ENCODE measurements at regions not wholly inside any gene's neighbourhood (a gene's known extent, or its start where the extent isn't known, plus 50 kb on each side); places are given as distances from the start of the nearest gene placed in this dataset.

DNA sequence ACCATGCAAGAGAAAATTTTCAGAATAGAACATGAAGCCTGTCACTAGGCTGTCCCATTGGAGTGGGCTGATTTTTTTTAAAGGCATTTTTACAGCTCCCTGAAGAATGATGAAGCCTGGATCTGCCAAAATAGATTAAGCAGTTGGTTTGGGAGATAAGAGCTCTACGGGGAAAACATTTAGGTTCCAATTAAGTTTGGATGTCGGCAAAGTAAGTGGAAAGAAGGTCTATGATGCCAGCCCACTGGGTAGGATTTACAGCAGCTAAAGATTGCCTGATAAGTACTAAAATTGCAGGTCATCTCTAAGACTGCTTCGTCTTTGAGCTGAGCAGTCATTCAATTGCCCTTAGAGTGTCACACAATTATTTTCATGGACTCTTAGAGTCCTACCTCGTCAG, 939.2 kb upstream of the CELF2 start:
- Histone ChIP-seq H3K27me3 (ENCODE audit: insufficient read depth, low read length) (no peaks in the 10 kb centered on the region), H3K4me3 (ENCODE audit: low read length) (no peak overlapping the region), H3K36me3 (ENCODE audit: insufficient read depth, low read depth, low read length) (no peaks in the 10 kb centered on the region), H3K9ac (ENCODE audit: low read depth, low read length) (no peak overlapping the region), H3K9me3 (ENCODE audit: insufficient read depth, low read depth, low read length) (peaks cover 18% of the 10 kb centered on the region; the same call in 1 of the 2 replicates), H3K4me1 (ENCODE audit: insufficient read depth, low read length) (no peaks in the 10 kb centered on the region), H3K27ac (ENCODE audit: low read length) (no peak overlapping the region)

DNA sequence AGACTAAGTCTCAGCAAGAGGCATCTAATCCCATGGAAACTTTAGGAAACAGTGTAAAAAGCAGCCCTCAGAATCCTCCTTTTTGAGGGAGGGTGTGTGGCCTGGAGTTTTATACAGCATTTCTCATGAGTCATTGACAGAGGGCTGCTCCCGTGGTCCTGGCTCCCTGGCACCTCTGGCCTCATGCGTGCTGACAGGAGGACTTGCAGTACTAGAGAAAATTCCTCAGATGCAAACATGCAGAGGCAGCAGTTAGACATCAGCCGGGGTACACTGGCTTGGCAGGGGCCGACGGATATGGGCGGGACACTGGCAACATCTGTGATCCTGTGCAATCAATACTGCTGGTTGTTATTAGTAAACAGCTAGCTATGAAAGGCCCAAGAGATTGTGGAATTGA, 925.1 kb upstream of the CELF2 start:
- H3K9me3 ChIP-seq (ENCODE audit: insufficient read depth, low read depth, low read length) = no peaks in the 10 kb centered on the region
- H3K36me3 ChIP-seq (ENCODE audit: insufficient read depth, low read depth, low read length) = no peaks in the 10 kb centered on the region
- peaks cover 5% of the 10 kb centered on the region; the same call in 1 of the 2 replicates for H3K4me1 ChIP-seq (ENCODE audit: insufficient read depth, low read length)
- peak overlapping the region; percentile 9 for H3K27ac ChIP-seq (ENCODE audit: low read length)
- H3K4me3 ChIP-seq (ENCODE audit: low read length) = no peak overlapping the region
- no peak overlapping the region for H3K9ac ChIP-seq (ENCODE audit: low read depth, low read length)
- H3K27me3 ChIP-seq (ENCODE audit: insufficient read depth, low read length) = no peaks in the 10 kb centered on the region

DNA sequence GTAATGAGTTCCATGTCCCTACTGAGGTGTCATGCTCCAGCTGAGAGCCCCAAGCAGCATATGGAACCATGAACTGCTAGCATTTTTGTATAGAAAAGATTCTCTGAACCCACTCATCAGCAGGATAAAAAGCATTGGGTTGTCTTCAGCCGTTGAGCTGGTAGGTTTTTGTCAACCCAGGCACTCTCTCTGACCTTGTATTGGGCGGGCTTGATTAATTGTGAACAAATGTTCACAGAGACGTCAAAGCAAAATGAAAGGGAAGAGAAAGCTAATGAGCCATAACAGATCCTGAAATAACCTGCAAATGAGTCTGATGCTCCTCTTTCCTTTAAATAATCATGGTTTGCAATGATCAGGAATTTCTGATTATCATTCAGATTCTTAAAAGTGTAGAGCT, 924.7 kb upstream of the CELF2 start:
- Histone ChIP-seq H3K27ac (ENCODE audit: low read length) (no peak overlapping the region), H3K36me3 (ENCODE audit: insufficient read depth, low read depth, low read length) (no peaks in the 10 kb centered on the region), H3K9ac (ENCODE audit: low read depth, low read length) (no peak overlapping the region), H3K27me3 (ENCODE audit: insufficient read depth, low read length) (no peaks in the 10 kb centered on the region), H3K4me3 (ENCODE audit: low read length) (no peak overlapping the region), H3K4me1 (ENCODE audit: insufficient read depth, low read length) (peaks cover 5% of the 10 kb centered on the region; the same call in 1 of the 2 replicates), H3K9me3 (ENCODE audit: insufficient read depth, low read depth, low read length) (no peaks in the 10 kb centered on the region)

DNA sequence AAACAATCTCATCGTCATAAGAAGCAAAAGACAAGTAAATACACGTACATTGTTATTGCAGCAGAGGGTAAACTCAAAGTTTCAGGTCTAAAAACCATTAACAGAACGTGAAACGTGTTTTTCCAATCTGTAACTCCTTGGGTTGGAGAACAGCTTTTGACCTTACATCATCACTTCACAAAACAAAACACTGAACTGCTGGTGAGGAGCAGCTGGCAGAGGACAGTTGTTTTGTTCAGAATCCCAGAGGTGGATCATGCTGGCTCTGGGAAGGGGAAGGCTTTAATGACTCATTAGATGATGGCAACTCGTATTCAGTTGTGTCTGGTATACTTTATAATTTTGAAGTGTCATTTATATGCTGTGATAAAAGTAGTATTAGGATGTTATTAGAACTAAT, 923.0 kb upstream of the CELF2 start:
- H3K27ac ChIP-seq (ENCODE audit: low read length) = no peak overlapping the region
- H3K36me3 ChIP-seq (ENCODE audit: insufficient read depth, low read depth, low read length) = no peaks in the 10 kb centered on the region
- H3K9ac ChIP-seq (ENCODE audit: low read depth, low read length) = no peak overlapping the region
- H3K4me1 ChIP-seq (ENCODE audit: insufficient read depth, low read length) = peaks cover 5% of the 10 kb centered on the region; the same call in 1 of the 2 replicates
- H3K9me3 ChIP-seq (ENCODE audit: insufficient read depth, low read depth, low read length) = no peaks in the 10 kb centered on the region
- no peaks in the 10 kb centered on the region for H3K27me3 ChIP-seq (ENCODE audit: insufficient read depth, low read length)
- no peak overlapping the region for H3K4me3 ChIP-seq (ENCODE audit: low read length)

DNA sequence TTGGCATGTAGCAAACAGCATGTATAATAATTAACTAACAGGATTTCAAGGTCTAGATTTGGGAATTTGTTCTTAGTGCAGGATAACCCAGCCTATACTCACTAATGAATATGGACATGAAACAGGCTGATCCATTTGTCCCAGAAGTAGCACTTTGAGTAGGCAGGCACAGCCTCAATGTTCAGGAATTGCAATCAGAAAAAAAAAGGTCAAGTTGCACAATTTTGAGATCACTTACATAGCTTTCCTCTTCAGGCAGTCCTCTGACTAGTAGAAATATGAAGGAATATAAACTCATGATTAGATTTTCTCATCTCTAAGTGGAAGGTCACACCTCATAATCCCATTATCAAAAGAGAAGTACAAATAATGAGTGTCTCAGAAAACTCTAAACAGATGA, 921.4 kb upstream of the CELF2 start:
- Histone ChIP-seq H3K36me3 (ENCODE audit: insufficient read depth, low read depth, low read length) (no peaks in the 10 kb centered on the region), H3K27ac (ENCODE audit: low read length) (no peak overlapping the region), H3K4me1 (ENCODE audit: insufficient read depth, low read length) (peaks cover 5% of the 10 kb centered on the region; the same call in 1 of the 2 replicates), H3K9me3 (ENCODE audit: insufficient read depth, low read depth, low read length) (0 out of 2 replicates have a peak, but pooled peaks cover 3% of the 10 kb centered on the region), H3K9ac (ENCODE audit: low read depth, low read length) (no peak overlapping the region), H3K27me3 (ENCODE audit: insufficient read depth, low read length) (no peaks in the 10 kb centered on the region), H3K4me3 (ENCODE audit: low read length) (no peak overlapping the region)

DNA sequence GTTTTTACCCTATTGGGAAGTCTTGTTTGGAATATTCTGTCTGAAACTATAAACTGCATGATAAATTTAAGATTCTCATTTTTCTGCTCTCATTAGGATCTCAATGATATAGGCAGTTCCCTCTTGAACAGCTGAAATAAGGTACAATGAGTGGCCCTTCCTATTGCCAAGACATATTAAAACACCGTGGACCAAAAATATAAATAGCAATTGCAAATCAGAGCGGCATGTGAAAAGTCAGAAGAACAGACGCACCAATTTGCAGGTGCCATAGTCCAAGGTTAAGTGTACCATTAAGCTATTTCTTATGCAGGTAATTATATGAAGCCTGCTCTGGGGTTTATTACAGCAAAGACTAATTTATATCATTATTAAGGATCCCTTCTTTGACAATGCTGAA, 920.8 kb upstream of the CELF2 start:
- Histone ChIP-seq H3K4me1 (ENCODE audit: insufficient read depth, low read length) (peaks cover 5% of the 10 kb centered on the region; the same call in 1 of the 2 replicates), H3K4me3 (ENCODE audit: low read length) (no peak overlapping the region), H3K27ac (ENCODE audit: low read length) (no peak overlapping the region), H3K9ac (ENCODE audit: low read depth, low read length) (no peak overlapping the region), H3K36me3 (ENCODE audit: insufficient read depth, low read depth, low read length) (no peaks in the 10 kb centered on the region), H3K27me3 (ENCODE audit: insufficient read depth, low read length) (no peaks in the 10 kb centered on the region), H3K9me3 (ENCODE audit: insufficient read depth, low read depth, low read length) (0 out of 2 replicates have a peak, but pooled peaks cover 3% of the 10 kb centered on the region)

DNA sequence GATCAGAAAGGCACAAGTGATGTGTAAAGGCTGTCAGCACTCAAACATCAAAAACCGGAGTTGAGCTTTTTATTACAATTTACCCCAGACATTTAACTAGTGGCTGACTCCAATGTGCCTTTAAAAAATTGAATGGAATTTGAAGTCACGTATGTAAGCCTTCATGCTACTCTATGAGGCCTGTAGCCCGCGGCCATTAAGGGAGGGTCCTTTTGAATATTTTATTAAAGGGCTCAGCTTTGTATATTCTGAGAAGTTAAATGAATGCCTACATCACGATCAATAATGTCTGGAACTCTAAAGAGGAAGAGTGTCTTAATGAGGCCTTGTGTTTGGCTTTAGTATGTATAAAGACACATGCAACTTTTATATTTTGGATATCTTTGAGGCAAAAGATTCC, 916.6 kb upstream of the CELF2 start:
- Histone ChIP-seq H3K27ac (ENCODE audit: low read length) (no peak overlapping the region), H3K9me3 (ENCODE audit: insufficient read depth, low read depth, low read length) (0 out of 2 replicates have a peak, but pooled peaks cover 3% of the 10 kb centered on the region), H3K4me1 (ENCODE audit: insufficient read depth, low read length) (no peaks in the 10 kb centered on the region), H3K27me3 (ENCODE audit: insufficient read depth, low read length) (no peaks in the 10 kb centered on the region), H3K36me3 (ENCODE audit: insufficient read depth, low read depth, low read length) (no peaks in the 10 kb centered on the region), H3K4me3 (ENCODE audit: low read length) (no peak overlapping the region), H3K9ac (ENCODE audit: low read depth, low read length) (no peak overlapping the region)

DNA sequence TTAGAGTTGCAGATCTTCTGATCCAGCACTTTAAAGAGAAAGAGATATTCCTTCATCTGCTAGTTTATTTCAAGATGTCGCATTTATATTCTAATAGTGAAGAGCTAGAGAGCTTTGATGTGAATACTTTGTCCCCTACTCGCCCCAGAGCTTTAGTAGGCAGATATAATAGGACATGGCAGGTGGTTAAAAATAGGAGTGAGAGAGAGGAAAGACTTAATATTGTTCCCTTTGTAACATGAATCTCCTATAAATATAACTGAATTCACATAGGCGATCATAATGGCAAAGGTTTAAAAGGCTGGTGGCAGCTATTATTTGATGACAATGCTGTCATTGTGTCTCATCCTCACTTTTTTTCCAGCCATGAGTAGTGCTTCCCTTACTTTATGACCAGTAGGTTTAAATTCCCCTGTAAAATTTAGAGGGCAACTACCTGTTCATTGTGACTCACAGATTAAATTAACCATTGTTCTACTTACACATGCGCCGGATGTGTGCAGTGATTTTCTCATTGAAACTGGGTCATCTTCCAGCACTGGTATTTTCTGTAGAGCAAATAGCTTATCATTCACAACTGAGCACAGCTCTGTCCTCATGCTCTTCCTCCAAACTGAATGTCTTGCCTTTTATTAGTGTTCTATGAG, 906.7 kb upstream of the CELF2 start:
- Histone ChIP-seq H3K4me3 (ENCODE audit: low read length) (no peak overlapping the region), H3K4me1 (ENCODE audit: insufficient read depth, low read length) (no peaks in the 10 kb centered on the region), H3K36me3 (ENCODE audit: insufficient read depth, low read depth, low read length) (no peaks in the 10 kb centered on the region), H3K9me3 (ENCODE audit: insufficient read depth, low read depth, low read length) (no peaks in the 10 kb centered on the region), H3K27ac (ENCODE audit: low read length) (no peak overlapping the region), H3K9ac (ENCODE audit: low read depth, low read length) (no peak overlapping the region), H3K27me3 (ENCODE audit: insufficient read depth, low read length) (no peaks in the 10 kb centered on the region)

DNA sequence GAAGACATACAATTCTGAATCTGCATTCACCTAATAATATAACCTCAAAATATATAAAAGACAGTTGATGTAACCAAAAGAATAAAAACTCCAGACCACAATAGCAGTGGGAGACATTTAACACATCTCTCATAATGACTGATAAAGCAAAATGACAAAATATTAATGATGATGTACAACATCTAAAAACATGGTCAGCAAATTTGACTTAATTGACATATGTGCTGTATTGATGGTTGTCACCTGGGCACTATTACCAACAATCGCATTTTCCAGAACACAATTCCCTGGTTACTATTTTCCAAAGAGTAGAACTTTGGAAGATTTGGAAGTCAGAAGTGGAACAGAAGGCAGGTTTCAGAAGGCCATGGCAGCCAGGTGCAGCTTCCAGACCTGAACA, 899.5 kb upstream of the CELF2 start:
- Histone ChIP-seq H3K27ac (ENCODE audit: low read length) (no peak overlapping the region), H3K27me3 (ENCODE audit: insufficient read depth, low read length) (no peaks in the 10 kb centered on the region), H3K4me3 (ENCODE audit: low read length) (no peak overlapping the region), H3K9ac (ENCODE audit: low read depth, low read length) (no peak overlapping the region), H3K36me3 (ENCODE audit: insufficient read depth, low read depth, low read length) (no peaks in the 10 kb centered on the region), H3K4me1 (ENCODE audit: insufficient read depth, low read length) (no peaks in the 10 kb centered on the region), H3K9me3 (ENCODE audit: insufficient read depth, low read depth, low read length) (no peaks in the 10 kb centered on the region; the same call in 1 of the 2 replicates)

DNA sequence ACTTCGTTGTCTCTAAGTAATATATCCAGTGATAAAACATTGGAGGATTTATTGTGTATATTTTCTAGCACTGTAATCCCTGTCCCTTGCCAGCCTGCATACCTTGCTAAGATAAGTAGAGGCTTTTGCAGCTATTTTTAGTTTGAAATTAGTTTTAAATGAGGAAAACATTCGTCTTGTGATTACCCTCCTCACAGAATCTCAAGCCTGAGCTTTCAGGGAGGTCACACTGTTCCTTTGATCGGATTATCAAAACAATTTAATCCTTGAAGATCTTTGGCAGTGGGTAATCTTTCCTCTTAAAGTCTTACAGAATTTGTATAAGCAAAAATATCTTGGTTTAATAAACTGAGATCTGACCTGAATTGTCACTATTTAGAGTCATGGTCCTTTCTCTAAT, 897.0 kb upstream of the CELF2 start:
- no peaks in the 10 kb centered on the region for H3K36me3 ChIP-seq (ENCODE audit: insufficient read depth, low read depth, low read length)
- no peaks in the 10 kb centered on the region for H3K27me3 ChIP-seq (ENCODE audit: insufficient read depth, low read length)
- no peaks in the 10 kb centered on the region; the same call in 1 of the 2 replicates for H3K9me3 ChIP-seq (ENCODE audit: insufficient read depth, low read depth, low read length)
- no peaks in the 10 kb centered on the region for H3K4me1 ChIP-seq (ENCODE audit: insufficient read depth, low read length)
- no peak overlapping the region for H3K4me3 ChIP-seq (ENCODE audit: low read length)
- no peak overlapping the region for H3K9ac ChIP-seq (ENCODE audit: low read depth, low read length)
- no peak overlapping the region for H3K27ac ChIP-seq (ENCODE audit: low read length)

DNA sequence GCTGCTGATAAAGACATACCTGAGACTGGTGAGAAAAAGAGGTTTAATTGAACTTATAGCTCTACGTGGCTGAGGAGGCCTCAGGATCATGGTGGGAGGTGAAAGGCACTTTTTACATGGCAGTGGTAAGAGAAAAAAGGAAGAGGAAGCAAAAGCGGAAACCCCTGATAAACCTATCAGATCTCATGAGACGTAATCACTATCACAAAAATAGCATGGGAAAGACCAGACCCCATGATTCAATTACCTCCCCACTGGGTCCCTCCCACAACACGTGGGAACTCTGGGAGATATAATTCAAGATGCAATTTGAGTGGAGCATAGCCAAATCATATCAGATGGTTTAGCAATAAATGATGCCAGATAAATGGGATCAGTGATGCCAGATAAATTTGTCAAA, 892.0 kb upstream of the CELF2 start:
- no peaks in the 10 kb centered on the region for H3K36me3 ChIP-seq (ENCODE audit: insufficient read depth, low read depth, low read length)
- H3K9me3 ChIP-seq (ENCODE audit: insufficient read depth, low read depth, low read length) = no peaks in the 10 kb centered on the region
- no peaks in the 10 kb centered on the region; the same call in 1 of the 2 replicates for H3K4me1 ChIP-seq (ENCODE audit: insufficient read depth, low read length)
- H3K4me3 ChIP-seq (ENCODE audit: low read length) = no peak overlapping the region
- H3K27me3 ChIP-seq (ENCODE audit: insufficient read depth, low read length) = no peaks in the 10 kb centered on the region
- no peak overlapping the region for H3K27ac ChIP-seq (ENCODE audit: low read length)
- no peak overlapping the region for H3K9ac ChIP-seq (ENCODE audit: low read depth, low read length)

DNA sequence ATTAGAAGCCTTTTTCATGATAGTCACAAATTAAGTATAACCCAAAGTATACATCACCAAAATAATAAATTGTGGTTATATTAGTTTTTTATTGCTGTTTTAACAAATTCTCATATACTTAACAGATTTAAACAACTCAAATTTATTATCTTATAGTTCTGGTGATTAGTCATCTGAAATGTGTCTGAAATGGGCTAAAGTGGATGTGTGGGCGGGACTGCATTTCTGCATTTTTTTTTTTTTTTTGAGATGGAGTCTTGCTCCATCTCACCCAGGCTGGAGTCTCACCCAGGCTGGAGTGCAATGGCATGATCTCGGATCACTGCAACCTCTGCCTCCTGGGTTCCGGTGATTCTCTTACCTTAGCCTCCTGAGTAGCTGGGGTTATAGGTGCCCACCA, 891.5 kb upstream of the CELF2 start:
- no peaks in the 10 kb centered on the region for H3K9me3 ChIP-seq (ENCODE audit: insufficient read depth, low read depth, low read length)
- no peak overlapping the region for H3K27ac ChIP-seq (ENCODE audit: low read length)
- H3K9ac ChIP-seq (ENCODE audit: low read depth, low read length) = no peak overlapping the region
- H3K27me3 ChIP-seq (ENCODE audit: insufficient read depth, low read length) = no peaks in the 10 kb centered on the region
- H3K4me3 ChIP-seq (ENCODE audit: low read length) = no peak overlapping the region
- H3K36me3 ChIP-seq (ENCODE audit: insufficient read depth, low read depth, low read length) = no peaks in the 10 kb centered on the region
- no peaks in the 10 kb centered on the region; the same call in 1 of the 2 replicates for H3K4me1 ChIP-seq (ENCODE audit: insufficient read depth, low read length)
